GM19023 (cell line): ENCODE measurements at regions not wholly inside any gene's neighbourhood (a gene's known extent, or its start where the extent isn't known, plus 50 kb on each side); places are given as distances from the start of the nearest gene placed in this dataset.

Experiments used
- ATAC-seq: cut with Tn5 transposase; IDR thresholded peaks from one replicate; pipeline ENCODE4 v1.9.1; 2021; ENCODE audit warnings: mild to moderate bottlenecking, moderate library complexity; ENCODE audit not compliant: unreplicated experiment

DNA sequence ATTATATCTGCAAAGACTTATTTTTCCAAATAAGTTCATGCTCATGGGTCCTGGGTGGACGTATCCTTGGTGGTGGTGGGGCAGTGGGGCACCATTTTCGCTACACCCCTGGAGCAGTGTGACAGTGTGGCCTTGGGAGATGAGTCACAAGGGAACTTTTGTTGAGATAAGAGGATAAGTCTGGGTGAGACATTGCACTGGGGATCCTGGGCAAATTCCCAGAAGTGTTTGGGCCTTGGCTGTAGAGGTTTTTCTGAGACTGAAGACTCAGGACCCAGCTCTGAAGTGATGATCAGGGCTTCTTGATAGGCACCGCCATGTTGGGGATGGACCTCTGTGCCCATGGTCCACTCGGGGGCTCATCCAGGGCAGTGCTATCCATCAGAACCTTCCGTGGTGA, 149.4 kb downstream of the MACROH2A1 start:
- ATAC-seq = no peak

DNA sequence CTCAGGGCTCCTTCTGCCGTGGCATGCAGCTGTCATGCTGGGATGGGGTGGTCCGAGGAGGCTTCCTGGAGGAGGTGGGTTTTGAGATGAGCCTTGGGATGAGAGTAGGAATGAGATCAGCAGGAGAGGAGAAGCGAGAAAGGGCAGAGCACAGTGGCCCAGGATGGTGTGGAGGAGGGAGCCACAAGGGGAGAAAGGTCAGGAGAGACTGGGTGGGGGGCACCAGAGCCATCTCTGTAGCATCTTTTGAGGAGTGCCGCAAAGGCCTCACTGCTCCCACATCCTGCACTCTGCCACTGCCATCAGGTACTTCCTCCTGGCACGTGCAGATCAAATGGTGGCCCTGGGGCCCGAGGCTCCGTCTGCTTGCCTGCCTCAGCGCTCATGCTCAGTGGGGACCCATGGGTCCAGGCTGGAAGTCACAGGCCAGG, 150.2 kb downstream of the MACROH2A1 start:
- ATAC-seq = no peak

DNA sequence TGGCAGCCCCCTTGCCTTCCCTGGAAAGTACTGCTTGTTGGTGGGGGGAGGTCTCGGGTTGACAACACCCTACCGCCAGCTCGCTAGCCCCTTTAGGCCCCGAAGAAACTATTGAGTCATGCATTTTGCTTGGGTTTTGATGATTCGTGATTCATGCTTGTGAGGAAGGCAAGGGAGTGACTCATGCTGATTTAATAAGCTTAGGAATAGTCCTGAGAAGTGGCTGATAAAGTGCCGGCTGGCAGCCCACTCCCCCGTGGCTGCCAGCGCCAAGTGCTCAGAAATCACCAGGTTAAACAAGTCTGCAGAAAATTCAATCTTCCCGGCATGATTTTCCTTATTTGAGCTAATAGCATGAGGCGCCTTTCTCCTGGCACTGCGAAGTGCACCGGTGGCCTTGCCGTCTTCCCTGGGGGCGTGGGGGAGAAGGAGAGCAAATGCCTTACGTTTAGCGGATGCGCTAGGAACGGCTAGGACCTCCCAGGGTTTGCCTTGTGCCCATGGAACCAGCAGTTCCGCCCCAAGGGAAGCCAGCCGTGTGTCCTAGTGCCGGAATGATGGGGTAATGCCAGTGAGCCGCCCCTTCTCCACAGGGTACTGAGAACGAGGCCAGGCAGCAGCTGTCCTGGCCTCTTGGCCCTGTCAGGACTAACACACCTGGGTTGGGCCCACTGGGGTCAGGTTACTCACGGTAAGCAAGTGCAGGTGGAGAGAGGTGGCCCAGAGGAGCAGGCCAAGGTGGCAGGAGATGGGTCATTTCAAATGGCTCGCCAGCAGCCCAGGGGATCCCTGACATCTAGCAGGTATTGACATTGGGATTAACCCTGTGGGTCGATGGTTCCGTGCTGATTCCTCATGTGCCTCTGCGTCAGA, 151.9 kb downstream of the MACROH2A1 start:
- no peak for ATAC-seq

DNA sequence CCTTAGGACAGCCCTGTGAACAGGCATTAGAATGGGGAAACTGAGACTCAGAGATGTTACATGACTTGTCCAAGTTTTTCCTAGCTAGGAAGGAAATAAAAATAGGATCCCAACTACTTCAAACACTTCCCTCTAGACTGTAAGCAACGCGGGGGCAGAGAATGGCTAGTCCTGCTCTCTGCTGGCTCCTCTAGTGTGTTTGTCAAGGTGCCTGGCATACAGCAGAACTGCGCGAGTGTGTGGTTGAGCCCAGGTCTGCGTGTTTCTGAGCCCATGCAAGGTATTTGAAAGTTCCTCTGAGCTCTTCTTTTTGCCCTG, 152.5 kb downstream of the MACROH2A1 start:
- ATAC-seq = no peak

- ATAC-seq = no peak
Observed at GRCh38 chr5:135245521-135246499, 153.2 kb downstream of the MACROH2A1 start.

GRCh38 chr5:135244620-135245021, 154.4 kb downstream of the MACROH2A1 start:
- ATAC-seq = no peak

- no peak for ATAC-seq
Observed at GRCh38 chr5:135243556-135244285, 155.3 kb downstream of the MACROH2A1 start.

DNA sequence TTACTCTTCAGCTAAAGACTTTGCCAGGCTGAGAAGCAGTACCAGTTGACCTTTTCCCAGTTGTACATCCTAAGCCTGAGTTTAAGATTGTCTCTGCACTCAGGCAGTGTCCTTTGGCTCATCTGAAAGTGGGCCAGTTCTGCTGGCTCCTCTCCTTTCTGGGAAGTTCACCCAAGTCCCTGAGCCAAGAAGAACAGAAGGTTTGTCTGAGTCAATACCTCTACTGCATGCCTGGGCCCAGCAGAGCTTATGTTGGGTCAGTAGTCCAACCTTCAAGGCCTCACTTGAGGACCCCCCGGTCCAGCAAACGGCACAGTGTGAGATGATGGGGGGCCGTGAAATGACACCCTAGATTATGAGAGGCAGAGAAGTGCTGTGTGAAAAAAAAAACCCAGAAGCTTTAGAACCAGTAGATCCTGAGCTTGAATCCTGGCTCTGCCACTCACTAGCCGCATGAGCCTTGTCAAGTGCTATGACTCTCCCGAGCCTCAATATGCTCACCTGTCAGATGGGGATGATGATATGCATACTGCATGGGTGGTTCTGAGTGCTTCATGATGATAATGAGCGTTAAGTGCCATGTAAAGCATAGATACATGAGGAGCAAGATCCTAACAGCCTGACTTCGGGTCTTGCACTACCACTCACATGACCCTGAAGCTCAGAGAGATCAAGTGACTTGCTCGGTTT, 156.0 kb downstream of the MACROH2A1 start:
- ATAC-seq = no peak

DNA sequence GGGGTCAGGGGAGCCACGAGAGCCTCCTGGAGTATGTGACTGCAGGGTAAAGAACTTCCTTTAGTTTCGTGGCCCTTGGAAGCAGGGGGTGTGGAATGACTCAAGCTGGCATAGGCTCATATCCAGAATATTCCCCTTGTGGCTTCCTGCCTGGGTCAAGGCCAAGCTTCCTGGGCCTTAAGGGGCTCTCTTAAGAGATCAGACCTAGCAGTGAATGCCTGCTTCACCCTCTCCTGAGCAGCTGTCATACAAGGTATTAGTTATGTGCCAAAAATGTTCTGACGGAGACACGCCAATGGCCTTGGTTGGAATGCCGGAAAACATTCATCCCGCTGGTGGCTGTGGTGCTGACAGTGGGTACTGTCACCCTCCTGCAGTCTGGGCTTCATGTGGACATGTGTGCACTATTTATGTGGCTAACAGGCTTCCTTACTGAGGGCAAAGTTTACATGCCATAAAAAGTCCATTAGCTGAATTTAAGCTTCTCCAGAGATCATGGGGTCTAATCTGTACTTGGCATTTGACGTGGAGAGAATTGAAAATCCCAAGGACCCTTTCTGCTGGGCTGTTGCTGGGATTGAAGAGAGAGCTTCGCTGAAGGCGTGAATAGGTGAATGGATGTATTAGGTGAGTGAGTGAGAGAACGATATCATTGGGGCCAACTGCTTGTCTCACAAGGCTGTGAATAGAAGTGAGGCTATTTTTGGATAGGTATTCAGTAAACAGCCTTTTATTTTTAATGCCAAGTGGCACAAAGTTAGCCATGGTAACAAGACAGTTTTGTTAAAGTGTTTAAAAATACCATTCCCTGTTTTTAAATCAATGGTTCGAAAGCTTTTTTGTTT, 156.8 kb downstream of the MACROH2A1 start:
- no peak for ATAC-seq

GRCh38 chr5:135241536-135241935, 157.5 kb downstream of the MACROH2A1 start:
- ATAC-seq = no peak

DNA sequence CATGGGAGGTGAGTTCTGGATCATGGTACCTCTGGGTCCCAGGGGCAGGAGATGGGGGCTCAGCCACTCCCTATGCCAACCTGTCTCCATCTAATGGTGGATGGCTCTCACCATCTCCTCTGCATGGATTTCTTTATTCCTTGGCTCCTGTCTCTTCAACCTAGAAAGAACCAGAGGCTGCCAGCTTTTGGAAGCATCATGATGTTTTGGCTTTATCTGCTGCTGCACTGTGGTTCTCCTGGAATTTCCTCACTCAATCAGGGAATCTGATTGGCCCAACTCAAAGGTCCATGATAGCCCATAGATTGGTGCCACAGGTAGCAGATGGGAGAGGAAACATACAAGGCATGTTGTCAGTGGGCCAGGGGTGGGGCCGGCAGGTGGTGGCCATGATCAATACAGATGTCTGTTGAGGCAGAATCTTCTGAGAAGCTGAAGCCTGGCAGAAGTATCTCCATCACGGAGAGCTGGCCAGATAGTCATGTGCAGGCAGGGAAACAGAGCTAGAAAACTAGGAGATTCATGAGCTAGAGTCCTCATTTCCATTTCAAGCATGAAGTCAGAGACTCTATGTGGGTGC, 158.2 kb downstream of the MACROH2A1 start:
- no peak for ATAC-seq

GRCh38 chr5:135240283-135240633, 158.8 kb downstream of the MACROH2A1 start:
- no peak for ATAC-seq

DNA sequence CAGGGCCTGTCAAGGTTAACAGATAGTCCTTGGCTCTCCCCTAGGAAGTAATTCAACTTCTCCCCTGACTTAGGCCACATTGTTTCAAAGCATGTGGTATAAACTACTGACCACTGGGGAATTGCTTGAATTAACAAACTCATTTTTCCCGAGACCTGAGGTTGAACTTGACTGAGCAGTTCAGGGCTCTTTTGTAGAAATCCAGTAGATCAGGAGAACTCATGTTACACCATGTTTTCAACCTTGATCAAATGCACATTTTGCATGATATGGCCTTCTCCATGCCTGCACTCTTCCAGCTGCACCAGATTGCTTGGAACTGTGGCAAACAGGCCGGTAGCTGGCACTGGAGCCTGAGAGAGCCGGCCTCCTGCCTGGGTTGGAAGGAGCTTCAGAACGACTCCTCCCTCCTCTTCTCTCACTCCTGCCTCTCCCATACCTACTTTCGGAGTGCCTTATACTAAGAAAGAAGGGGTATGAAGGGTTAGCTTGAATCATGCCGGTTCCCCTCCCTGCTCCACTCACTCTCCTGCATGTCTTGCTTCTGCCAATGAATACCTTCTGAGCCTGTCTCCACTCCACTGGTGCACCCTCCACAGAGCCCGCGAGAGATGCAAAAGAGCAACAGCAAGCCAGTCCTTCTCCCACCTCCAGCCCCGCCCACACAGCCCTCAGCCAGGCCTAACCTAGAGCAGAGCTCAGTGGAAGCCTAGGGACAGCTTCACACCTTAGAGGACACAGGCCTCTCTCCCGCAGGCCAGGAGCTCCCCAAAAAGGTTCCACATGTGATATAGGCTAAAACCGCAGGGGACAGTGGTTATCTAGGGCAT, 159.4 kb downstream of the MACROH2A1 start:
- ATAC-seq = no peak

DNA sequence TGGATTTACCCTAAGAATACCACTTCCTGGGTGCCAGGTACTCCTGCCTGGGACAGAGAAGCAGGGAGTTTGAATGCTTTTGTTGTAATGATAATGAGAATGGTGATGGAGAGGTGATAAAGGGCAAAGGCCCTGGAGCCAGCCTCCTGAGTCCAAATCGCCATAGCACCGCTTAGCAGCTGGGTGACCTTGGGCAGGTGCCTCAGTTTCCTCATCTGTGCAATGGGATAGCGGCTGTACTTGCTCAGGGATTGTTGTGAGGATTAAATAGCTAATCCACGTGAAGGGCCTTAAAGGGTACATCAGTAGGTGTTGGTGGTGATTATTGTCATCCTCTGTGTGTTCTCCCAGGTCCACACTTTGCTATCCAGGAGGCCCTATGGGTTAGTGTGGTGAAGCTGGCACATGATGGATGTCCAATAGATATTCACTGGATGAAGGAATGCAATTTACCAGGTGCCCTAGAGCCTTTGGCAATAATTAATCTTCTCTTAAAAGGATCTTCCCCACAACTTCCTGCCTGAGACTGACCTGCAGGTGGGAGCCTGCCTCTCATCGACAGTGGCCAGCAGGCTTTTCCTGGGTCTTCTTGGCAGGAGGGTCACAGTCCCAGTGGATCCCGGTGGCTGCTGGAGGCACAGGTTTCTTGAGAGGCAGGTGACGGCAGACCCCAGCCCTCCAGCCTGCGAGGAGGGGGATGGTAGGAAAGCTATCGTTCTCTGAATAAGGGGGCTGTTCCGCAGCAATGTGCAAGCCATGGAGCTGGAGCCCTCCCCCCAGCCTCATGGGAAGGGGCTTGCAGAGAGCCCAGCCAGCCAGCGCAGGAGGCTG, 160.2 kb downstream of the MACROH2A1 start:
- ATAC-seq = no peak

- no peak for ATAC-seq
Observed at GRCh38 chr5:135237748-135238103, 161.3 kb downstream of the MACROH2A1 start.

GRCh38 chr5:135236908-135237747, 161.9 kb downstream of the MACROH2A1 start:
- no peak for ATAC-seq
